ENCODE measurements at regions not wholly inside any gene's neighbourhood (a gene's known extent, or its start where the extent isn't known, plus 50 kb on each side); places are given as distances from the start of the nearest gene placed in this dataset.

GRCh38 chr22:49146511-49146910, 681.2 kb downstream of the BRD1 start:
- no peak for ATAC-seq (ENCODE audit: low read depth)
- Histone ChIP-seq H2BK120ac (ENCODE audit: low read depth, low read length) (no peak overlapping the region), H2BK5ac (ENCODE audit: low read depth, low read length, poor library complexity, severe bottlenecking) (no peak overlapping the region), H3K4me1 (ENCODE audit: control insufficient read depth, insufficient read depth, low read length) (no peaks in the 10 kb centered on the region), H2BK20ac (ENCODE audit: low read depth, low read length) (no peak overlapping the region), H3K14ac (replicated peaks; ENCODE audit: low read depth, low read length) (no peak overlapping the region), H3K36me3 (ENCODE audit: control insufficient read depth, insufficient read depth, low read length) (no peaks in the 10 kb centered on the region), H3K23ac (ENCODE audit: low read depth, low read length) (no peak overlapping the region), H4K8ac (ENCODE audit: low read depth in 2 of 2, low read length in 2 of 2) (no peak overlapping the region), H3K79me1 (ENCODE audit: low read depth in 1 of 2, low read length in 2 of 2) (no peaks in the 10 kb centered on the region), H2BK15ac (ENCODE audit: low read depth, low read length) (no peak overlapping the region), H3K4ac (ENCODE audit: low read depth, low read length) (no peak overlapping the region), H3K9me1 (ENCODE audit: insufficient read depth, low read length) (no peaks in the 10 kb centered on the region), H2AK5ac (ENCODE audit: low read depth, low read length) (no peak overlapping the region), H3K27ac (ENCODE audit: insufficient read depth, low read length) (no peak overlapping the region), H3K56ac (ENCODE audit: extremely low read depth, insufficient read depth, low read length) (no peak overlapping the region), H2AFZ (replicated peaks; ENCODE audit: low read length, poor library complexity) (no peak overlapping the region), H4K20me1 (ENCODE audit: insufficient read depth, low read length) (no peaks in the 10 kb centered on the region), H3K18ac (ENCODE audit: low read depth, low read length) (no peak overlapping the region), H3K4me2 (ENCODE audit: low read depth, low read length) (no peak overlapping the region), H3K4me3 (ENCODE audit: insufficient read depth, low read depth, low read length) (no peak overlapping the region), H3K9ac (ENCODE audit: low read depth, low read length) (no peak overlapping the region), H2AK9ac (replicated peaks; ENCODE audit: low read depth, low read length, poor library complexity) (no peak overlapping the region), H3K9me3 (ENCODE audit: control insufficient read depth, insufficient read depth, low read length) (peaks cover 50% of the 10 kb centered on the region), H3K27me3 (ENCODE audit: control insufficient read depth, insufficient read depth, low read length) (no peaks in the 10 kb centered on the region), H4K5ac (ENCODE audit: low read depth, low read length) (no peak overlapping the region), H4K91ac (ENCODE audit: insufficient read depth, low read depth, low read length) (no peak overlapping the region)
- BruUV-seq (replicated peaks), result no TSS peak
- TF ChIP-seq RFX5 (IDR thresholded peaks at IDR 0.05; ENCODE audit: low read depth, low read length) (no peak), BHLHE40 (IDR thresholded peaks at IDR 0.05; ENCODE audit: low read depth, low read length) (no peak), CEBPB (IDR thresholded peaks at IDR 0.05; ENCODE audit: low read depth, low read length) (no peak), RCOR1 (IDR thresholded peaks at IDR 0.05; ENCODE audit: insufficient replicate concordance, low read length) (no peak), POLR2A (IDR thresholded peaks at IDR 0.05; ENCODE audit: low read depth, low read length) (no peak), NFE2L2 (IDR thresholded peaks at IDR 0.05; ENCODE audit: low read depth, low read length) (no peak)
- TF ChIP-seq, protein P1, sequence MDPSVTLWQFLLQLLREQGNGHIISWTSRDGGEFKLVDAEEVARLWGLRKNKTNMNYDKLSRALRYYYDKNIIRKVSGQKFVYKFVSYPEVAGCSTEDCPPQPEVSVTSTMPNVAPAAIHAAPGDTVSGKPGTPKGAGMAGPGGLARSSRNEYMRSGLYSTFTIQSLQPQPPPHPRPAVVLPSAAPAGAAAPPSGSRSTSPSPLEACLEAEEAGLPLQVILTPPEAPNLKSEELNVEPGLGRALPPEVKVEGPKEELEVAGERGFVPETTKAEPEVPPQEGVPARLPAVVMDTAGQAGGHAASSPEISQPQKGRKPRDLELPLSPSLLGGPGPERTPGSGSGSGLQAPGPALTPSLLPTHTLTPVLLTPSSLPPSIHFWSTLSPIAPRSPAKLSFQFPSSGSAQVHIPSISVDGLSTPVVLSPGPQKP (IDR thresholded peaks at IDR 0.05; ENCODE audit: borderline replicate concordance, low read depth, low read length), result no peak
- CTCF ChIA-PET, result no interaction called here
- in situ Hi-C loops (cut with MboI; ENCODE audit: low sequenced_read_pairs) (no loop called here), intact Hi-C loops (cut with micrococcal nuclease) (no loop called here), dilution Hi-C loops (cut with HindIII; ENCODE audit: low sequenced_read_pairs, unreplicated experiment) (no loop called here)
- POLR2A ChIA-PET (ENCODE audit: unreplicated experiment), result no interaction called here
- no CpG with 5 or more reads among the region's 6 CpGs for WGBS, 2 experiments (ENCODE audit: extremely low coverage in 2 of 2, insufficient read length in 1 of 2)
- DNase-seq, result no peak

All from IMR-90 (cell line).